Ovary (tissue), 3 donors: ENCODE measurements at regions not wholly inside any gene's neighbourhood (a gene's known extent, or its start where the extent isn't known, plus 50 kb on each side); places are given as distances from the start of the nearest gene placed in this dataset.

Experiments
- CTCF ChIP-seq, 3 donors: fragments of 450-650 bp in 2 of 3; fragments of 200-600 bp in 1 of 3; IDR thresholded peaks; one replicate each; pipeline versions ENCODE4 v1.5.1 to v1.8.0; 2016 to 2022; ENCODE audit warnings: antibody characterized with exemption in 3 of 3, mild to moderate bottlenecking in 1 of 3
- EP300 ChIP-seq: sonication (generic); formaldehyde crosslinking; IDR thresholded peaks from one replicate; pipeline ENCODE4 v1.6.1; 2017; ENCODE audit warnings: antibody characterized with exemption
- donor health status: DM: no; HTN: no; CAD: no.

GRCh38 chr13:34017231-34017630 is 199.3 kb downstream of the RFC3 start:
- TF ChIP-seq EP300 = no peak
- TF ChIP-seq CTCF (IDR thresholded peaks at IDR 0.05) = no peak
